ENCODE measurements at regions not wholly inside any gene's neighbourhood (a gene's known extent, or its start where the extent isn't known, plus 50 kb on each side); places are given as distances from the start of the nearest gene placed in this dataset.

DNA sequence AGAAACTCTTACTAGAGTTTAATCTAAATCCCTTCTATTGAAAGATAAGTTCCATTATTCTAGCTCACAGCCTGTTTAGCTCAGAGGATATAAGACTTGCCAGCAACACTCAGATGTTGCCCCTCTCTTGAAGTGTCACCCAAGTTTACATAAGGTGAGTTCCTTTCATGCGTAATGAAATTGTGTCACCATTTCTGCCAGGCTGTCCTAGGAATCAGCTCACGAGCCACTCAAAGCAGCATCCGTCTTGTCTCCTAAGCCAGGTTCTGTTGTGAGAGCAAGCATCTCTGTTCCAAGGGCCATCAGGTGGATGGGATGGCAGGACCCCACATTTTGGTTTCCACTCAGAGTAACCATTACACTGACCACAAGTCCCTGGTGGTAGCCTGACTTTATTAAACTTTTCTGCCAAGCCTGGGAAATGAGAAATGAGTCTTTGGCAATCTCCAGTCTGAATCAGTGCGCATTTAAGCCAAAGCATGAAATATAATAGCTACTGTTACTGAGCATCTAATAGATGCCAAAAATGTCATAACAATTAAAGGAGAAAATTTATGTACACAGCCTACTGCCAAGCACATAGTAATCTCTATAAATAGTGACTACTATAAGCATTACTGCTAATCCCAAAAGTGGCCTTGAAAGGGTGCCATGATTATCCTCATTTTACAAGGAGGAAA is 179.6 kb upstream of the MIR17HG start:
- DNase-seq (ENCODE audit: low read depth in 4 of 4, low spot score in 3 of 4) = no peak

DNA sequence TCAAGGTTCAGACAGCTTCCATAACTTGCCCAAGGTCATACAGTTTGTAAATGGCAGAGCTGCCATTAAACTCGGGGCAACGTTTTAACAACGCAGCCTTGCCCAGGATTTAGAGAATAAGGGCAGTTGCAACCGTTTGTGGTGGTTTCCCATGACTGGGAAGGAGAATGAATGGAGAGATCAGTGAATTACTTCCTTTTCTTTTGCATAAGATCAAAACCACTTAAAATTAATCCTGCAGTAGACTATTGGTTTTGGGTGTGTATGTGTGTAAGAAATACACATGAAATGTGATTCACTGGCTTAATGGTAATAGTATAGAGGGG is 179.1 kb upstream of the MIR17HG start:
- no peak for DNase-seq (ENCODE audit: low read depth in 4 of 4, low spot score in 3 of 4)

DNA sequence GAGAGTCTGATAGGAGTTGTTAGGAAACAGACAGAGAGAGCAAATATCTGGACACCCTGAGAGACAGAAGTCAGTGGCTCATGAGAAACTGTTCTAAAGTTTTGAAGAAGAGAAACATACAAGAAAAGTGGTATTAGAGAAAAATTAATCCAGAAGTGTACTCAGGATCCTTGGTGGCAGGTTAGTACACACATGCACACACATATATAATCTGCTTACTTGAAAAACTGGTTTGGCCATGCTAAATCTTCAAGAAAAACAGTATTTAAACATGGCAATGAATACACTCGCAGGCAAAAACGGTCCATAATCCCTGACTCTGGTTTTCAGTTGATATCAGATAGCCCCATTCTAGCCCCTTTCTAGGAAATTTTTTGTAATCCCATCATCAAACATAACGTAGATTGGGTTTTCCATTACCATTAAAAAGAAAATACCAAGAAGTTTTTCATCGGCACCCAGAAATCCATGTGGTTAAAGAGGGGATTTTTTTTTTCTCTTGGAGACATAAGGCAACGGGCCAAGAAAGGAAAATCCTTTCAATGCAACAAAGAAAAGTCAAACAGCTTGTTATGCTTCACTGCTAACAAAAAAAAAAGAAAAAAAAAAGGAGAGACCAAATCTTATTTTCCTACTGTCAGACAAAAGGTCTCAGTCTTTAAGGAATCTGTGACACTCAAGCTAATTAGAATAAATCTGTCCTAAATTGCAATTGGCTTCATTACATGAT is 178.0 kb upstream of the MIR17HG start:
- no peak for DNase-seq (ENCODE audit: low read depth in 4 of 4, low spot score in 3 of 4)

DNA sequence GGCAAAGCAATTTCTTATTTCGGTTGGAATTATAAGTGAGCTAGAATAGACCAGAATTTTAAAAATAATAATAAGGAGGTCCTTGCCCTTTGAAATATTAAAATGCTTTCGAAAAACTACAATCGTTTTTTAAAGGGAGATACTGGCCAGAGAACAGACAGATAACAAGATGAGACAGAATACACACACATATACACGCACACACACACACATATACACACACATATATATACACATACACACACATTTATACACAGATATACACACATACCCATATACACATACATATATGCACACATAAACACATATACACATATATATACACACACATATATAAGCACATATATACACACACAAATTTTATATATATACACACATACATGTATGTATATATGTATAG is 175.3 kb upstream of the MIR17HG start:
- DNase-seq (ENCODE audit: low read depth in 4 of 4, low spot score in 3 of 4) = no peak

DNA sequence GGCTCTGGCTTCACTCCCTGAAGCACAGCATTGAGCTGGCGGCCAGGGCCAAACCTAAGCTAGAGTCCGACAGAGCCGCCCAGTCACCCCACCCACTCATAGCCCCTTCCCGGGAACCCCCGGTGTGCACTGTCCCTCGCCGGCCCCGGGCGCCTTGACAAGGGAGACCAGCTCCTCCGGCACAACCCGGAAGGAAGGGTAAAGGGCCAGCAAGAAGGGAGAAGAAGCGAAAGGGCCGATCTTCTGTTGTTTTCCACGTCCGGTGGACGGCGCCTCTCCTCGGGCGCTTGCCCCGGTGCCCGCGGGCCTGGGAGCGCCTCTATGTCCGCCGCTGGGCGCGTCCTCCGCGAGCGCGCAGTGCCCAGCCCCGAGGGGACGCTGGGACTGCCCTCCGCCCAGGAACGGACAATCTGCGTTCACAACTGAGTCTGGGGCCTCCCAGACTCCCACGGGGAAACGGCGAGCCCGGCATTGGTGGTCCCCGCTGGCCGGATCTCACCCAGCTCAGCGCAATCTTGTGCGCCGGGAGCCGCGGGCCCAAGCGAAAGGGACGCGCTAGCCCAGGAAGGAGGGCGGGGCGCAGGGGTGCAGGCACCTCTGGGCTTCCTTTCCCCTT is 172.5 kb upstream of the MIR17HG start:
- no peak for DNase-seq (ENCODE audit: low read depth in 4 of 4, low spot score in 3 of 4)

DNA sequence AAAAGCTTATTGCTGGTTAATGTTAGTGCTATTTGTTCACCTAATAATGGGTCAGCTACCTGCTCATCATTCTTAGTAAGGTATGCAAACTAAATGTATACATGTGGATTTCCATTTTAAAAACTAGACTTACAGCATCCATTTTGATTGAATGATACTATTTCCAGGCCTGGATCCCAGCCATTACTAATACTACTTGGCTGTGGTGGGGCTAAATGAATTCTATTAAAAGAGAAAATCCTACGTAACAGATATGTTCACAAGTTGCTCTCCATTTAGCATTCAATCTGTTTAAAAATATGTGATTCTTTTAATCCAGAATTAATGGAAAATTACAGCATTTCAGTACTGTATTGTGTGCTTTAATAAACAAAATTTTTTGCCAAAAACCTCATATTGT is 169.4 kb upstream of the MIR17HG start:
- no peak for DNase-seq (ENCODE audit: low read depth in 4 of 4, low spot score in 3 of 4)

DNA sequence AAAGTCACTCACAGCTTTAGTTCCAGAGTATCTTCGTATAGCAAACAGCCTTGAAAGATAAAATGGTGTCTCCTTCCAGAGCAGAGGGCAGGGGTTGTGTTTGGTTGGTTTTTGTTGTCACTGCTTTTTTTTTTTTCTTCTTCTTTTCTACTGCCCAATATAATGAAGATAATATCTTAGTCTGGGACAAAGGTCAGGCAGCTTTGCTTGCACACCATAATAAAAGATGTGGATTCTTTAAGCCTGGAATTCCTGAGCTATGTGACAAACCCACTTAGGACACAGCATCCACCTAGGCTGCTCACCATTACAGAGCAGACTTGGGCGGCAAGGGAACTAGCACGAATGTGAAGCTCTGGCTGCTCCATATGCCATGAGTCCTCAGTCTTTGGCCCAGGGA is 165.6 kb upstream of the MIR17HG start:
- DNase-seq (ENCODE audit: low read depth in 4 of 4, low spot score in 3 of 4) = no peak

DNA sequence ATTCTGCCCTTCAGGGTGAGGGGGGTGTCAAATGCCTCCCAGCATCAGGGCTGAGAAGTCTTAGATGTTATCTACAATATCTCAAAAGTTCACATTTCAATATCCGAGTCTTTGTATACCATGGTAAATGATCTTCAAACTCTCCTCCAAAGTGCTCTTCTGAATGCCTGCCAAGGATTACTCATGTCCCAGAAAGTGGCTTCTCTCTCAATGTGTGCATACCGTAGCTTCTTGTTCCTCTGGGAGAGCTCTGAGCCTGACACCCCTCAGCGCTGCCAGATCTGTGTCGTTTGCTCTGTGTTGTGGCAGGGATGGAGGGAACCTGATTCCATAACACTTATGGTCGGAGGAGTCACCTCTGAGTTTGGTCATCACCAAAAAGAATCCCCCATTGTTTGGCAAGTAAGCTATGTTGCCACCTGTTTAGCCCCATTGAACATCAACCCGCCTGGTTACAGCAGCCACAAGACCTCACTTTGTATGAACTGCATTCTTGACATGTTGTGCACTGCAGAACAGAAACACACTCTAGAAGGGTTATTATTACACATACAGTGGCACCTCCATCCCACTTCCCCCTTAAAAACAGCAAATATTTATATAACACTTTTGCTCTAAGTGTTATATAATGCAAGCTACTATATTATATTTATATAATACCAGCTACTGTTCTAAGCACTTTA is 163.1 kb upstream of the MIR17HG start:
- no peak for DNase-seq (ENCODE audit: low read depth in 4 of 4, low spot score in 3 of 4)

DNA sequence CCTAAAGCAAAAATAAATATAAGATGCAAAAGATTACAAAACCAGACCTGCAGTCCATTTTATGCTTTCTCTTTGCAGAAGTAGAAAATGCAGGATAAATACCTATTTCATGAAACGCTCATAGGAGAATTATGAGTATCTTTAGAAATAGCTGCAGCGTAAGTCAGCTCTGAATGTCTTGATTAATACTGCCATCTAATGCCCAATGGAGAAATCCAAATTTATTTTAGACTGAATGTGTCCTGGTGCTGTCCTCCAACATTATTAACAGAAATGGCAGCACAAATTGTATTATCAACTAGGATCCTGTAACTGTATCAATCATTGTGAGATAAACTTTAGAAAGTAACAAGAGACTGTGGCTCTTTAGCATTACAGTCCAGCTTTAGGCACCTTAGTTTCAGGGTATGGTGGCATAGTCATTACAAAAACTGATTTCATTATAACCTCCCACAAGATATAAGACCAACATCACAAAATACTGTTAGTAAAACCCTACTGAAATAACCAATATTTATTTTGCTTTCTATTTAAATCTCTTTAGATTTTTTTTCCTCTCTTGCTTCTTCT is 162.1 kb upstream of the MIR17HG start:
- DNase-seq (ENCODE audit: low read depth in 4 of 4, low spot score in 3 of 4) = no peak

DNA sequence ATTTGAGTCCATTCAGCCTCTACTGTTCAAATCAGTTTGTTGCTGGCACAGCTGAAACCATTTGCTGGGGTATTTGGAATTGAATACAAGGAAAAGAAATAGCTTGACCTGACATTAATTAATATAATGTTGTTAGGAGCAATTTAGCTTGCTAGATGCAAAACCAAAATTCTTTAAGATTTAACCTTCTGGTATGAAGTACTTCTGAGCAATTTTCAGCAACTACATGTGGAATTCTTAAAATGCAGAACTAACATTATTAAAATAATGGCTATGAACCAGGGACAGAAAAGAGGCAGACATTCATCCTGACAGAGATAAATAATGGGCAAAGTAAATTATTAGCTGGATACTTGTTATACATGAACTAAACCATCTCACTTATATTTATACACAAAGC is 160.0 kb upstream of the MIR17HG start:
- no peak for DNase-seq (ENCODE audit: low read depth in 4 of 4, low spot score in 3 of 4)

DNA sequence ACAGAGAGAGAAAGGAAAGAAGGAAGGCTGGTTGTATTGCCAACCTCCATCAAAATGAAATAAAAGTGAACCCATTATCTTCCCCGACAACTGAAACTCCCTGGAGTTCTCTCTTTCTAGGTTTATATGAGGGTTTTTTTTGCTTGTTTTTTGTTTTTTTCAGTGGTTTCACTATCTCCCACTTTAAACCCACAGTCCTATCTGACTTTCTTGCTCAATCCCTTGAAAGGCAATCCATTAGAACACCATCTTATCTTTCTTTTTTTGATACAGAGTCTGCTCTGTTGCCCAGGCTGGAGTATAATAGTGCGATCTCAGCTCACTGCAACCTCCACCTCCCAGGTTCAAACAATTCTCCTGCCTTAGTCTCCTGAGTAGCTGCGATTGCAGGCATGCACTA is 158.0 kb upstream of the MIR17HG start:
- DNase-seq (ENCODE audit: low read depth in 4 of 4, low spot score in 3 of 4) = no peak

DNA sequence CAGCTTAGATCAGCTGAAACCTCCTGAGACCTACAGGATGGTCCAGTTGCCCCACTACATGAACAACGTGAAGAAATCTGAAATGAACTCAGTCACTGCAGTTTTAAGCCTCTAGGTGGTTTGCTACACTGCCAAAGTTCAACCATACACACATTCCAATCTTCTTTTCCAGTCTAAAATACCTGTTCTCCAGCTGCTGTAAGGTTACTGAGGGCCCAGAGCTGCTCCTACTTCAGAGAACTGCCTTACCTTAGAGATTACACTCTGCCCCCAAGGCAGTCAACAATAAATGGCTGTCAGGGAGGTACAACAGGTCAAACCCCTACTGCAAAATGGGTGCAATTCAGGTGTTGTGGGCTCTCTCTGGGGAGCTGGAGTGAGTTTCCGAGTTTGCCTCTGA is 154.1 kb upstream of the MIR17HG start:
- no peak for DNase-seq (ENCODE audit: low read depth in 4 of 4, low spot score in 3 of 4)

DNA sequence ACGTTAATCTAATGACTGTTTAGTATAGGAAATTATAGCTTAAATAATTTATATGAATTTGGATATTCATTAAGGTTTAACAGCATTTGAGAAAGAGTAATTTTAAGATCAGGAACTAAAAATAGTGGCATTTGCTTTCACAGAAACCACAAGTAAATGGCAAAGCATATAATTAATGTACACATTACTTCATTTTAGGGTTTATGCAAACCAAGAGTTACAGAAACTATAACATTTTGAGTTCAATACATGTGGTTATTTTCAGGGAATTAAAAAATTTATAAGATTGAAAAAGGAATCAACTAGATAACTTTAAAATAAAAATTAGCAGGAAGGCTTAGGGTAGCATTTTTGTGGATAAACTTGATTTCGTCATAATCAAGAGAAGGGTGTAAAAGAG is 151.7 kb upstream of the MIR17HG start:
- DNase-seq (ENCODE audit: low read depth in 4 of 4, low spot score in 3 of 4) = no peak

DNA sequence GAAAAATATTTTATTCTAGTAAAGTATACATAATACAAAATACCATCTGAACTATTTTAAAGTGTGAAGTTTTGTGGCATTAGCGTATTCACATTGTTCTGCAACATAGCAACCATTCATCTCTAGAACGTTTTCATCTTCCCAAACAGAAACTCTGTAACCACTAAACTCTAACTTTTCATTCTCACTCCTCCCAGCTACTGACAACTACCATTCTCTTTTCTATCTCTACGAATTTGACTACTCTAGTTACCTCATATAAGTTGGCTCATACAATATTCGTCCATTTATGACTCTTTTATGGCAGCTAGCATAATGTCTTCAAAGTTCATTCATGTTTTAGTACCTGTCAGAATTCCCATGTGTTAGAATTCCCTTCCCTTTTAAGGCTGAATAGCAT is 150.5 kb upstream of the MIR17HG start:
- no peak for DNase-seq (ENCODE audit: low read depth in 4 of 4, low spot score in 3 of 4)

DNA sequence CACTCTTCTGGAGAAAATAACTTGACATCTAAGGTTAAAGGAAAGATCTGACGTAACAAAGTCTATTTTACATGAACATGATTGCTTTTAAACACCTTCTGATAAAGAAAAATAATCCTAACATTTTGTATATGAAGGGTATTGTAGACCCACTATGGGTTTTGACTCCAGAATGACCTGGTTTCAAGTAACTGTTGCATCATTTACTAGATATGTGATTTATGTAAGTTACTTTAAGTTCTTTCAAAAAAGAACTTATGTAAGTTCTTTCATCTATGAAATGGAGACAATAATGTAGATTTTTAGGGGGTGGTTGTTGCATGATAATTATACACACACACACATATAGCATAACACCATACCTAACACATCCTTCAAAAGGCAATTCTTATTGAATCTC is 147.6 kb upstream of the MIR17HG start:
- no peak for DNase-seq (ENCODE audit: low read depth in 4 of 4, low spot score in 3 of 4)

DNA sequence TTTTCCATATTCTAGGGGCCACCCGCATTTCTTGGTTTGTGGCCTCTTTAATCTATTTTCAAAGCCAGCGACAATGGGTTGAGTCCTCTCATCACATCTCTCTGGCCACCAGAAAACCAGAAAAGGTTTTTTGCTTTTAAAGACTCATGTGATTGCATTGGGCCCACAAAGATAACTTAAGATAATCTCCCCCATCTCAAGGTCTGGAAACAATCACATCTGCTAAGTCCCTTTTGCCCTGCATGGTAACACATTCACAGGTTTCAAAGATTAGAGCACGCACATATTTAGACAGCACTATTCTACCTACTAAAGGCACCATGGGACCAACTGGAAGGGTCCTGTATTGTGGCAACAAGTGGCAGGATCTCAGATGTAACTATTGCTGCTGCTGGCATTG is 147.0 kb upstream of the MIR17HG start:
- no peak for DNase-seq (ENCODE audit: low read depth in 4 of 4, low spot score in 3 of 4)

DNA sequence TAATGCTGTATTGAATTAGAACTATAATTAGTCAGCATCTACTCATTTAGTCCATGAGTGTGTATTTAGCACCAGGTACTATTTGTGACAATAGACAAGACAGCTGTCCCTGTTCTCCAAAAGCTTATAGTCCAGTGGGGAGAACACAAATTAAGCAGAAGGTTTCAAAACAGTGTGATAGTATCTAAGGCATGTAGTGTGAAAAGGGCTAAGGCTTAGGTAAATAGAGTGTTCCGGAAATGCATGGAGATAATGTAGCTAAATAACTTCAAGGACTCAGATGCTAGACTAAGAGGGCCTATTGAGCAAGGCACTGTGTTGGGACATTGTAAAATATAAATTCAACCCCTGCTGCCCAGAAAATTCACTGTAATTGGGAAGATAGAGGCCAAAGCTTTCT is 144.1 kb upstream of the MIR17HG start:
- no peak for DNase-seq (ENCODE audit: low read depth in 4 of 4, low spot score in 3 of 4)

DNA sequence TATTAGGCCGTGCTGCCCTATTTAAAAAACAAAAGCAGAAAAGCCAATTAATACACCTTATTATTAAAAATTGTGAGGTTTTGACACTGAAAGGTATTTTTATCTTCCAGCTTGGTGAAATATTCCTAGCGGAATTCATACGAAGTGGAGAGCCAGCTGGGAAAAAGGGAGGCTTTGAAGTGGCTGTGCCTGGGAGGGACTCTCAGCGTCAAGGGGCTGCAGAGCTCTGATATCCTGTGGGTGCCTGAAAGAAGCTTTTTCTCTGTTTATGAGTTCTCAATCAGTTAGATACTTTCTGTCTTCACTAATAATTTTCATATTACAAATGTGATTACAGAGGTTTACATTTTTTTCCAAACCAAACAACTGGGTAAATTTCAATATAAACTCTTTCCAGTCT is 140.2 kb upstream of the MIR17HG start:
- DNase-seq (ENCODE audit: low read depth in 4 of 4, low spot score in 3 of 4) = no peak

DNA sequence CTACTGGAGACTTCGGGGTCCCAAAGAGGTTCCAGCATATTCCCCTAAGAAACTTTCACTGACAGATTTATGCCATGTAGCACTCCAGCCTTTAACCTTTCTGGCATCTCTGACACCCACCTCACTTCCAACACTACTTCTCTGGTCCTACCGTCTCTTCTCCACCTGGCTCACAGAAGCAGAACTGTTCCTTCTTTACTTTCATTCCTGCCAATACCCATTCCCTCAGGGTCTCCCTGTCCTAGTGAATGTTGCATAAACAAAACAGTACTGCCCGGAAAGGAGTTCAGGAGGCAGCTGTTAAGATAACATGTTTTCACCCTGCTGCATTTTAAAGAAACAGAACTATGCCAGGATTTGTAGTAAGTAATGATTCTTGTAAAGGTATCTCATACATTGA is 136.0 kb upstream of the MIR17HG start:
- no peak for DNase-seq (ENCODE audit: low read depth in 4 of 4, low spot score in 3 of 4)

DNA sequence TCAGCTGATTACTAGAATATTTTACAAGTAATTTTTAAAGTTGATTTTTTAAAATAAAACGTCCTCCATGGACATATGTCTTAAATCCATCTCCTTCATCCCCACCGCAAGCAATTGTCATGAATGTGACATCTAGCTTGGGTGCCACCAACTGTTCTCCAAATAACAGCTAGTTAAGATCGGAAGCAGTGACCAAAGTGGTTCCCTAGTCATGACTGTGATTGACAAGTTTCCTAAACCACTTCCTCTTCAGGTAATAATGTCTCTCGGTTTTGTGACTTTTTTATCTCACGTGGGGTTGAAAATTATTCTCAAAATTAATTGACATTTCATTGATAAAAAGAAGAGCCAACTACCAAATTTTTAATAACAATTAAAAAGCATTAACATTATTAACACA is 135.3 kb upstream of the MIR17HG start:
- DNase-seq (ENCODE audit: low read depth in 4 of 4, low spot score in 3 of 4) = no peak

DNA sequence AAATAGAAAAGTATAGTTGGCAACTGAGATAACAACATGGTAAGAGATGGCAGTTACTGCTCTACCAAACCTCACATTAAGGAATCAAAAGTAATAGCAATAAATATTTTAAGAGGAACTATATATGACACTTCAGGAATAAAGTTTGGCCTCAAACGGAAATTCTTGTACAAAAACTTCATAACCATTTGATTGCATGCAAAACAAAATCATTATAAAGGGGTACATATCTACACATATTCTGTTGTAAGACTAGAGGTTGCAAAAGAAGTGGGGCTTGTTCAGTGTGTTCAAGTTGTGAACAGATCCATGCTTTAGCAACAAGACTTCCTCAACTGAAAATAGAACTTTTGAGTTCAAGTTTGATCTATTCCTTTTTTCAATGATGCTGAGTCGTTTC is 133.5 kb upstream of the MIR17HG start:
- DNase-seq (ENCODE audit: low read depth in 4 of 4, low spot score in 3 of 4) = no peak
